DMS153 treated with DMSO at 0.1 percent for 48 hours (cell line): ENCODE measurements at regions not wholly inside any gene's neighbourhood (a gene's known extent, or its start where the extent isn't known, plus 50 kb on each side); places are given as distances from the start of the nearest gene placed in this dataset.

Experiments used
- DNase-seq: peaks from one replicate; lab custom pipeline; 2025; ENCODE audit not compliant: unreplicated experiment; lab: John Stamatoyannopoulos, UW

GRCh38 chr21:27257908-27258556, 291.1 kb upstream of the ADAMTS5 start:
- no peak for DNase-seq

DNA sequence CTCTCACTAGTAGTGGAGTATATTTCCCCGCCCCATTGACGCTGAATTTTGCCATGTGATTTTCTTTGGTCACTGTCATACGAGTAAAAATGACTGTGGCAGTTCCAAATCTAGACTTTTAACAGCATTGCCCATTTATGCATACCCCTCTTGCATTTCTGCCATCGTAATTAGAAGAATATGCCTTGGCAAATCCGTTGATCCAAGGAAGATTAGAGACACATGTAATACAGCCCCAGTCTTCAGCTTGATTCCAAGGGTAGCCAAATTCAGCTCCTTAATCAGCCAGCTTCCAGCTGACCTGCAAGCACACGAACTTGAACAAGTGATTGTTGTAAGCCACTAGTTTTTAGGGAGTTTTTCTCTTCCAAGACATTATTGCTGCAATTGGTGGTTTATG, 290.3 kb upstream of the ADAMTS5 start:
- no peak for DNase-seq

DNA sequence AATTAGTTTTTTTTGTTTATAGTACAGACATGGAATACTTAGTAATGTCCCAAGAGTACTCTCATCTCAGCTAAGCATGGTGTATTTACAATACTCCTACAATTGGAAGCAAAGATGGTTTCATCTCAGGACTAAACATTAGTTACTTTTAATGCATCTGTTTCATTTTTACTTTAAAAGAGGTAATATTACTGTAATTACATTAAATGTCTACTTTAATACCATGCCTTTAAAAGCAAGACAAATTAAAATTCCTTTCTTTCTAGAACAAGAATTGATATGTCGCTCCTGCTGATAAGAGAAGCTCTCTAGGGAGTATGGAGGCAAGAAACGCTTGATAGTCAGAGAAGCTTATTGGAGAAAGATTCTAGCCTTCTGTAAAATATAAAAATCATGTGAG, 284.9 kb upstream of the ADAMTS5 start:
- DNase-seq, result no peak

GRCh38 chr21:27250366-27250765, 283.5 kb upstream of the ADAMTS5 start:
- no peak for DNase-seq

- DNase-seq, result no peak
Measured at GRCh38 chr21:27248814-27249213, 281.9 kb upstream of the ADAMTS5 start.

DNA sequence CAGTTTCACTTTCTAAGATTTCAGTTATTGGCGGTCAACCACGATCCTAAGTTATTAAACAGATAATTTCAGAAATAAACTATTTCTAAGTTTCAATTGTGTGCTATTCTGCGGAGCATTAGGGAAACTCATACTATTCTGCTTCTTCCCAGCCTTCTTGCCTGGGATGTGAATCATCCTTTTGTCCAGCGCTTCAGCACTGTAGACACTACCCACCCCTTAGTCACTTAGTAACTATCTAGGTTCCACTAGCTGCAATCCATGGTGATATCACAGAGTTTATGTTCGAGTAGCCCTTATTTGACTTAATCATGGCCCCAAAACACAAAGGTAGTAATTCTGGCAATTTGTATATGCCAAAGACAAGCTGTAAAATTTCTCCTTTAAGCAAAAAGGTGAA, 279.9 kb upstream of the ADAMTS5 start:
- no peak for DNase-seq

- no peak for DNase-seq
Measured at GRCh38 chr21:27244776-27245175, 277.9 kb upstream of the ADAMTS5 start.

- no peak for DNase-seq
Measured at GRCh38 chr21:27244352-27244751, 277.5 kb upstream of the ADAMTS5 start.

DNA sequence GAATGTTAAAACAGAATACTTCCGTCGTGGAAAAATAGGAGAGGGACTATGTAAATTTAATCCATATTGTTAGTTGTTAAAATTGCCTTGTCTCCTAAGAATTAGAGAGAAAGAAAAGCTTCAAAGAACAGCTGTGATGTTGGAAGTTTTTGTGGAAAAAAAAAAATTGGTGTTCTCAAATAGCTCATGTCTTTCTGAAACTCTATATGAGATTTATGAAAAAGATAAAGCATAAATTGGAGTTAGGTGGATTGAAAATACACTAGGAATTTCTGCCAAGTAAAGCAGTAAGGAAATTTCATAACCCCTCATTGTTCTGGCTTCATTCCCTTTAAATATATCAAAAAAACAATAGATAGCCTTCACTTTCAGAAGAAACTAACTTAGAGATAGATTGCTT, 274.0 kb upstream of the ADAMTS5 start:
- no peak for DNase-seq

- DNase-seq, result no peak
Measured at GRCh38 chr21:27233514-27234115, 266.7 kb upstream of the ADAMTS5 start.

GRCh38 chr21:27225940-27226339, 259.1 kb upstream of the ADAMTS5 start:
- DNase-seq, result no peak

DNA sequence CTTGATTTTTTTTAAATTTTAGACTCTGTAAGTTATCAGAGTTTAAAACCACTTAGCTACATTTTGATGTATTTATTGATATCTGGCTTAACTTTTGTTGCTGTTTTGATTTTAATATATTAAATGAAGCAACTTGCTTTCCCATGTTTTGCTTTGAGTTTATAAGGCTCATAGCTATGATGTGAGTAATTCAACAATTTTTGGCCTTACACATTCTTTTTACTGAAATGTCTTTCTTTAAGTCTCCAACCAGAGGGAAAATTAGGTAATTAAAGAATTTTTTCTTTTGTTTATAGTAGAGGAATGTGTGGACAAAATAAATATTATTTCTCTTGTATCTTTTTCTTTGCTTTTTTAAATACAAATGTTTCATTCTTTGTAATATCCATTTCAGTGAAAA, 258.3 kb upstream of the ADAMTS5 start:
- DNase-seq, result no peak

DNA sequence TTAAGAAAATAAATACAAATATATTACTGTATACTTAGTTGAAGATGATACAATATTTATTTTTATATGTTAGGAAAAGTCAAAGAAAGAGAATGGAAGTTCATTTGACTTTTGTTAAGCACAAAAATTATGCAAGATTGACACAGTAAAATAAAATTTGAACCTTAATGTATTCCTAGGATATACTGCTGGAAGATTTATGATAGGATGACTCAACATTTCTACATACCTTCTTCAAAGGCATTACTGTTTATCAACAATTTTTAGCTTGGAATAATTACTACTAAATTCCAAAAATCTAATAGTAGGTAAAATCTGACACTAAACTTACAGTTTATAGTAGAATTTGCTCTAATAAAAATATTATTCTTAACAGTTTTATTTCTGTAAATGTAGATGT, 257.3 kb upstream of the ADAMTS5 start:
- DNase-seq, result no peak

- no peak for DNase-seq
Measured at GRCh38 chr21:27221077-27221476, 254.2 kb upstream of the ADAMTS5 start.

- no peak for DNase-seq
Measured at GRCh38 chr21:27220416-27220815, 253.5 kb upstream of the ADAMTS5 start.

DNA sequence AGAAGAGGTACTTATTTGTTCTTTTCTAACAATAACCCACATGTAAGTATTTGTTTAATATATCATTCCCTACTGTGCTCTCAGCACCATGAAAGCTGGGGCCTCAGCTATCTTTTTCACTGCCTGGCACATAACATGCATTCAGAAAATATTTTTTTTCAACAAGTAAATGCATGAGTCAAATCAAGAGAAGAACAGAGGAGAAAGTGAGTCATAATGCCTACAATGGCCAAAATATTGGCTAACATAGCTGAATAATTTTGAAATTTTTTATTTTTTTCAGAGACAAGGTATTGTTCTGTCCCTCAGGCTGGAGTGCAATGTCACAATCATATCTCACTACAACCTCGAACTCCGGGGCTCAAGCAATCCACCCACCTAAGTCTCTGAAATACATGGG, 252.2 kb upstream of the ADAMTS5 start:
- no peak for DNase-seq

DNA sequence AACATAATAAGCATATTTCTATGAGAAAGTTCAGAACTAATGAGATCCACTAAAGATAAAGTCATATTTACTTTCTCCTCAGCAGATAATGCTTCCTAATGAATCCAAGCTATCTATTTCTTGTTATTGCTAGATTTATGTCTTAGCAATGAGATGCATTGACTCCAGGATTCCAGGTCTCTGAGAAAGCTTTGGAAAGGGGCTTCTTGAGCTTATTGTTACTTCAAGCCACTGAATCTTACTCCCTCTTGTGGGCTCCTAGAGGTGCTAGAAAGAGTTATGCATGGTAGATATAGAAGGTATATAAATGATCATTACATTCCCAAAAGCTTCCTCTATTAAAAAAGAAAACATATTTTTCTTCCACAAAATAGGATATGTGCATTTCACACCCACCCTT, 246.4 kb upstream of the ADAMTS5 start:
- no peak for DNase-seq

DNA sequence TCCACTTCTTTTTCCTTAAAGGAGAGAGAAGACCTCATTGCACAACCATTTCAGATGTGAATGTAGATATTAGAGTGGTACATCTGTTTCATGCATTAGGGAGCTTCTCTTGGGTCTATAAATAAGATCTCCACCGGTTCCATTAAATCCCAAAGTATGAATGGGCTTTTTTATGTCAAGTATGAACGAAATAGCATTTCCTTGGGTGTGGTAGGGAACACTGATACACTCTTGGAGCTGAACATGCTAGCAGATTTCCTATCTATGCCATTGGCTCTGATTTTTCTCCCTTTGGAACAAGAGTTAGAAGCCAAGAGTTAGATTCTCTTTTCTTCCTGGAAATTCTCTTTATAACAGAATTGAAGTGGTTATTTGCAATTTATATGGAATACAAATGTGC, 245.6 kb upstream of the ADAMTS5 start:
- DNase-seq, result no peak

DNA sequence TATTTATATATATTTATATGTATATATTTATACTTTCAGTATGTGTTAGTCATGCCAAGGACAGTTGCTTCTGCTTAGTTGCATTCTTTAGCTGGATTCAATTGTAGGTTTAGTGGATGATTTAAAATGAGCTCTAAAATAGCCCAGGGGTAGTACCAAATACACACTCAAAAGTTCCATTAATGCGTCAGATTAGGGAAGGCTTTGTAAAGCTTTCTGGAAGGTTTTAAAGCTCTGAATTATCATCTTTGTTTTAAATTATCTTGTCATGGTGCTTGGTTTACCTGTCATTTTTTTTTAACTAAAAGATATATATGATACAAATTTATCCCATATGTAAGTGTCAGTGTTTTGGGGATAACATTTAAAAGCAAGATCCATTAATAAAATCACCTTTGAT, 242.7 kb upstream of the ADAMTS5 start:
- DNase-seq, result no peak

GRCh38 chr21:27206368-27206982, 239.6 kb upstream of the ADAMTS5 start:
- no peak for DNase-seq

GRCh38 chr21:27202301-27202700, 235.4 kb upstream of the ADAMTS5 start:
- DNase-seq, result no peak

- DNase-seq, result no peak
Measured at GRCh38 chr21:27201197-27201596, 234.3 kb upstream of the ADAMTS5 start.

GRCh38 chr21:27196651-27197050, 229.8 kb upstream of the ADAMTS5 start:
- no peak for DNase-seq
